ENCODE measurements at regions not wholly inside any gene's neighbourhood (a gene's known extent, or its start where the extent isn't known, plus 50 kb on each side); places are given as distances from the start of the nearest gene placed in this dataset.

- Histone ChIP-seq H3K79me1 (ENCODE audit: insufficient read depth, low read depth, low read length, poor library complexity, severe bottlenecking) (no peaks in the 10 kb centered on the region), H3K18ac (ENCODE audit: insufficient read length, low read depth, low read length) (no peak overlapping the region), H3K9ac (ENCODE audit: extremely low read depth, insufficient read length, low read length) (no peak overlapping the region), H3K23me2 (ENCODE audit: insufficient read length, low read depth, low read length, poor library complexity, severe bottlenecking) (no peaks in the 10 kb centered on the region), H2BK20ac (ENCODE audit: low read depth, low read length, poor library complexity, severe bottlenecking) (no peak overlapping the region), H3K4me1 (ENCODE audit: insufficient read depth, low read length) (no peaks in the 10 kb centered on the region), H2AFZ (ENCODE audit: low read length) (no peak overlapping the region), H2BK15ac (ENCODE audit: low read depth, low read length) (no peak overlapping the region), H3K14ac (ENCODE audit: insufficient read depth, low read length) (no peak overlapping the region), H3K27ac (ENCODE audit: insufficient read length, low read depth, low read length) (no peak overlapping the region), H4K8ac (replicated peaks; ENCODE audit: insufficient read length, low read depth, low read length) (no peak overlapping the region), H3K4ac (ENCODE audit: low read depth, low read length) (no peak overlapping the region), H3K56ac (ENCODE audit: insufficient read length, low read depth, low read length) (no peak overlapping the region), H2BK12ac (ENCODE audit: insufficient read length, low read depth, low read length) (no peak overlapping the region), H4K5ac (ENCODE audit: insufficient read length, low read depth, low read length) (no peak overlapping the region), H3K9me3 (ENCODE audit: control insufficient read depth, low read depth, low read length) (no peaks in the 10 kb centered on the region), H3T11ph (ENCODE audit: low read length) (no peak overlapping the region), H3K23ac (ENCODE audit: insufficient read length, low read depth, low read length) (no peak overlapping the region), H3K79me2 (ENCODE audit: insufficient read depth, low read length) (no peaks in the 10 kb centered on the region), H4K91ac (ENCODE audit: insufficient read length, low read depth, low read length) (no peak overlapping the region), H2BK120ac (ENCODE audit: low read depth, low read length, poor library complexity, severe bottlenecking) (no peak overlapping the region), H2BK5ac (ENCODE audit: insufficient read length, low read length) (no peak overlapping the region), H4K20me1 (ENCODE audit: control insufficient read depth, insufficient read depth, insufficient read length) (no peaks in the 10 kb centered on the region), H2AK5ac (ENCODE audit: insufficient read length, low read length) (no peak overlapping the region), H3K27me3 (ENCODE audit: insufficient read depth, low read length) (no peaks in the 10 kb centered on the region), H3K4me2 (ENCODE audit: insufficient read depth, insufficient read length, low read length) (no peak overlapping the region)
- no peak for TF ChIP-seq CTCF (conservative IDR thresholded peaks at IDR 0.05)
- Mint-ChIP-seq H3K9me3 (peaks cover 15 to 22% of the 10 kb centered on the region in 2 experiments), H3K27ac (no peak overlapping the region), H3K4me3 (no peak overlapping the region), H3K36me3 (ENCODE audit: insufficient read depth in 1 of 3, low read depth in 3 of 3) (peaks cover 4 to 7% (median 6%) of the 10 kb centered on the region in 3 experiments; a peak in 3 of 7 replicates), H3K4me1 (no peaks in the 10 kb centered on the region), H3K27me3 (ENCODE audit: low read depth) (no peaks in the 10 kb centered on the region)
- DNase-seq = no peak
- WGBS (ENCODE audit: extremely low coverage, insufficient read length, low lambda C conversion rate) = no CpG with 5 or more reads among the region's 11 CpGs
Measured at GRCh38 chr6:165184192-165184979, 125.0 kb downstream of the C6orf118 start.

Measured in H9 (cell line).